OCI-LY7 (cell line): ENCODE measurements at regions not wholly inside any gene's neighbourhood (a gene's known extent, or its start where the extent isn't known, plus 50 kb on each side); places are given as distances from the start of the nearest gene placed in this dataset.

Experiments used
- CTCF ChIP-seq: fragments of 200-600 bp; sonication (generic); conservative IDR thresholded peaks from 2 replicates; pipeline ENCODE4 v1.5.1; 2014; ENCODE audit warnings: mild to moderate bottlenecking, antibody characterized with exemption, low read length, moderate library complexity, mixed read lengths
- EZH2phosphoT487 ChIP-seq: fragments of 200-600 bp; sonication (generic); IDR thresholded peaks from 2 replicates; pipeline ENCODE4 v1.6.1; 2018; ENCODE audit warnings: low read depth, borderline replicate concordance, mild to moderate bottlenecking, mixed run types, antibody characterized with exemption, low read length, moderate library complexity, mixed read lengths

GRCh38 chr17:13096291-13096690 lies 78.5 kb upstream of the ELAC2 start:
- TF ChIP-seq CTCF (no peak), EZH2phosphoT487 (no peak)
